GM18499 (cell line): ENCODE measurements at regions not wholly inside any gene's neighbourhood (a gene's known extent, or its start where the extent isn't known, plus 50 kb on each side); places are given as distances from the start of the nearest gene placed in this dataset.
"Not testable (repeated sequence)": the region's sequence is repeated elsewhere in the genome, so short reads cannot be mapped to it uniquely, and the experiment has no call there.

Experiments
- ATAC-seq: cut with Tn5 transposase; IDR thresholded peaks from one replicate; pipeline ENCODE4 v1.9.1; 2021; ENCODE audit warnings: moderate number of reproducible peaks; ENCODE audit not compliant: insufficient read depth, unreplicated experiment

DNA sequence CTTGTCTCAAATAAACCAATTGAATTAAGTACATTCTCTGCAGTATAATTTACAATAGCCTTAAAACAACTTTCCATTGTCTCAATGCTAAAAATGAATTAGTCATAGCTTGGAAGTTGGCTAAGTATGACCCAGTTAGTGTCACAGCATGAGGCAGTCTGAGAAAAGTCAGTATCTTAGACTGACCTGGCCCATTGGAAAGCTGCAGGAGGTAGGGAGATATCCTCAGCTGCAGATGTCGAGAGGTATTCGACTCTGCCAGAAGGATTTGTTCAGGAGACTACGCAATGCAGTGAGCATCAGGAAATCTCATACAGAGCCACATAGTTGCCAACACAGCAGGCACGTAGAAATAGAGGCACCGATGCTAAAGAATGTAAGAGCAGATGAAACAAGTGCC is 350.9 kb upstream of the NRSN1 start:
- no peak for ATAC-seq

GRCh38 chr6:23783901-23784300 is 342.1 kb upstream of the NRSN1 start:
- ATAC-seq, result no peak

- no peak for ATAC-seq
These were observed 341.6 kb upstream of the NRSN1 start for GRCh38 chr6:23784301-23784919.

- no peak for ATAC-seq
These were observed 335.3 kb upstream of the NRSN1 start for GRCh38 chr6:23790756-23791155.

- no peak for ATAC-seq
These were observed 329.0 kb upstream of the NRSN1 start for GRCh38 chr6:23797041-23797440.

- ATAC-seq, result not testable (repeated sequence)
These were observed 321.7 kb upstream of the NRSN1 start for GRCh38 chr6:23804289-23804688.

- ATAC-seq, result not testable (repeated sequence)
These were observed 304.9 kb upstream of the NRSN1 start for GRCh38 chr6:23821141-23821540.

- no peak for ATAC-seq
These were observed 302.6 kb upstream of the NRSN1 start for GRCh38 chr6:23823421-23823820.

GRCh38 chr6:23826572-23826971 is 299.4 kb upstream of the NRSN1 start:
- no peak for ATAC-seq

GRCh38 chr6:23828861-23829260 is 297.2 kb upstream of the NRSN1 start:
- no peak for ATAC-seq

- ATAC-seq, result no peak
These were observed 284.9 kb upstream of the NRSN1 start for GRCh38 chr6:23841116-23841515.

DNA sequence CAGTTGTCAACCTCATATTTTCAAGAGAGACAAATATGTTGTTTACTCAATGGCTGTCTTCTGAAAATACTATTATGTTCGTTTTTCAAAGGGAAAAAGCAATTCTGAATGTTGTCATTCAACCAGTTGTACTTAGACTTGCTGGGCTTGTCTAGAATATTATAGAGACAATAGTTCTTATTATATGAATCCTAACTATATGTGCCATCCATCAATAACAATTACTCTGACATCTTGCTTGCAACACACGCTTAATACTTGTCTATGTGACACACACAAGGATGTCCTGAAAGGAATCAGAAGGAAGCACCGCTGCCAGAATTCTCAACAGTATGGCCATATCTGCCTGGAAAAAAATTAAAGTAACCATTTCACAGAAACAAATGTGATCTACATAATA is 283.3 kb upstream of the NRSN1 start:
- no peak for ATAC-seq

GRCh38 chr6:23851522-23851921 is 274.5 kb upstream of the NRSN1 start:
- ATAC-seq, result no peak

DNA sequence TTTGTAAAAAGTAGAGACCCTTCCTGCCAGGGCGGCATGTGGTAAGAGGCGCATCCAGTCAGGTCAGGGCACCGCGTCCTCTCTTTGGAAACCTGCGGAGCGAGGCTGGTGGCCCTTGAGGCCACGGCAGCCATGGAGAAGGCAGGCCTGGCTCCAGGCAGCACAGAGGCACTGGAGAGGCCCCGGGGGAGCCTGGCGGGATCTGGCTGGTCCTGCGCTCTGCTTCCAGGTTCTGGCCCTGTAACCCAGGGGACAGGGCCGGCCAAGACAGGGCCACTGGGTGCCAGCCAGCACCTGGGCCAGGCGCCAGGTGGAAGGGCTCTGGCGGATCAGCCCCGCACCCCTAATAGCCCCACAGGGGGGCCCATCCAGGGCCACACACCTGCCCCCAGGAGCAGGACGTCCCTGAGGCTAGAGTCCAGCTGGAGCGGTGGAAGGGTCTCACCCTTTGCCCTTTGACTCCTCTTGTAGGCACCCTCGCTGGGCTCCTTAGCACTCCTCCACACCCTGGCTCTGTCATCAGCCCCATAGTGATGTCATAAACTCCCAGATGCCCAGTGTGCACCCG is 272.4 kb upstream of the NRSN1 start:
- ATAC-seq, result not testable (repeated sequence)

- ATAC-seq, result not testable (repeated sequence)
These were observed 271.9 kb upstream of the NRSN1 start for GRCh38 chr6:23854154-23854553.

GRCh38 chr6:23855497-23856116 is 270.4 kb upstream of the NRSN1 start:
- ATAC-seq, result no peak

- ATAC-seq, result no peak
These were observed 255.5 kb upstream of the NRSN1 start for GRCh38 chr6:23870496-23870895.

- ATAC-seq, result no peak
These were observed 252.9 kb upstream of the NRSN1 start for GRCh38 chr6:23873161-23873560.

GRCh38 chr6:23875006-23875405 is 251.0 kb upstream of the NRSN1 start:
- no peak for ATAC-seq

GRCh38 chr6:23879816-23880215 is 246.2 kb upstream of the NRSN1 start:
- no peak for ATAC-seq

DNA sequence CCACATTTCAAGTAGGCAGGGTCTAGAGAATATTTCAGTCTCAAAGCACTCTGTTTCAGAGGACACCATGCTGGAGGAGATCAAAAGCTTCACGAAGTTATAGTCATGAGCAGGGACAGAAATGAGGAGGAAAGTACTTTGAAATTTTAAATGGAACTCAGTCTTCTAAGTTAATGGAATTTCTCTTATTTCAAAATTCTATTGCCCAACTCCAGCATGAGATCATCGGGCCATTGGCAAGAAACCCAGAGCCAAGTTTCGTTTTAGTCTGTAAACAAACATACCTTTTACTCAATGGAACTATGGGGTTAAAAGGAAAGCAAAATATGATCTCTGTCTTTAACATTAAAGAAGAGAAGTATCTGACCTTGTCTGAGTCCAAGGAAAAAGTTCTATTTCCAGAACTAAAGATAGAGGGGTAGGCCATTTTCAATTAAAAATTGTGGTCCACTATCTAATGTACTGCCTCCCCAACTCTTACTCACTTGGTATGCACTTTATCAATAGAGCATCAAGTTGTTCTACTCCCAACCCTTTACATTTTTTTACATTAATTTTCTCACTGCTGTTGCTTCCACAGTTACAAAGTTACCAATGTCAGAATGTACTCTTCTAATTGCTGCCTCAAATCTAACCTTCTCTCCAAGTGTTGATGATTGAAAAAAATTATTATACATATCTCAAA is 235.3 kb upstream of the NRSN1 start:
- no peak for ATAC-seq
